Adrenal gland (tissue), 9 donors: ENCODE measurements at regions not wholly inside any gene's neighbourhood (a gene's known extent, or its start where the extent isn't known, plus 50 kb on each side); places are given as distances from the start of the nearest gene placed in this dataset.

Experiments used
- DNase-seq, 7 donors: peaks; one replicate each; pipeline ENCODE4 v3.0.0-alpha.2; 2019 to 2020
- H3K27ac ChIP-seq, 5 donors: fragments of 200-600 bp; sonication (generic) in 4 of 5; 1 replicate in 3 of 5; 2 replicates in 2 of 5; pipeline versions ENCODE4 v1.5.1 to v1.8.0; 2016 to 2020; ENCODE audit warnings: mild to moderate bottlenecking in 1 of 5
- H3K27me3 ChIP-seq: fragments of 200-600 bp; 2 replicates; pipeline ENCODE4 v1.8.0; 2021
- H3K36me3 ChIP-seq, 2 donors: fragments of 200-600 bp; replicated peaks in 1 of 2; 1 replicate in 1 of 2; 2 replicates in 1 of 2; pipeline versions ENCODE4 v1.5.1 to v1.8.0; 2018 to 2022
- H3K4me1 ChIP-seq, 2 donors: fragments of 200-600 bp; replicated peaks in 1 of 2; 1 replicate in 1 of 2; 2 replicates in 1 of 2; pipeline versions ENCODE4 v1.5.1 to v1.8.0; 2018 to 2021
- H3K4me3 ChIP-seq, 4 donors: fragments of 200-600 bp; sonication (generic) in 3 of 4; one replicate each; pipeline ENCODE4 v1.5.1; 2016 to 2018
- H3K9me3 ChIP-seq, 3 donors: fragments of 200-600 bp; sonication (generic) in 1 of 3; replicated peaks in 1 of 3; 1 replicate in 2 of 3; 2 replicates in 1 of 3; pipeline versions ENCODE4 v1.5.1 to v1.8.0; 2016 to 2021
- POLR2A ChIP-seq, 2 donors: fragments of 450-650 bp; IDR thresholded peaks; one replicate each; pipeline ENCODE4 v1.6.1; 2017; ENCODE audit warnings: antibody characterized with exemption in 2 of 2, mild to moderate bottlenecking in 2 of 2, moderate library complexity in 1 of 2
- WGBS, 4 donors: extraction: QIAGEN DNeasy Blood & Tissue Kit in 2 of 4; methylation state at CpG; one replicate each; pipeline versions ENCODE4 v1.1.5 to v1.1.7; 2013 to 2017; 5-methylcytosine and 5-hydroxymethylcytosine counted together
- intact Hi-C, 2 donors: fragments of 100-400 bp; cut with DNase I; formaldehyde crosslinking; loops; one replicate each; pipeline versions ENCODE4 v1.14.1 to v1.15.0; 2022 to 2023
- TF ChIP-seq, protein P1 (sequence below), 6 experiments: fragments of 450-650 bp in 4 of 6; fragments of 200-600 bp in 2 of 6; sonication (generic) in 1 of 6; IDR thresholded peaks; 1 replicate in 5 of 6; 2 replicates in 1 of 6; pipeline versions ENCODE4 v1.5.1 to v1.8.0; 2016 to 2021; ENCODE audit warnings: antibody characterized with exemption in 6 of 6, mild to moderate bottlenecking in 2 of 6, moderate library complexity in 1 of 6
- donor health status: healthy with polysubstance abuse.
- donor health status: Bipolar disorder and iron deficiency.
- donor health status: DM: yes; HTN: yes; CAD: no.
- donor health status: DM: no; HTN: no; CAD: no.
- donor health status: DM: no; HTN: no; CAD: no.

DNA sequence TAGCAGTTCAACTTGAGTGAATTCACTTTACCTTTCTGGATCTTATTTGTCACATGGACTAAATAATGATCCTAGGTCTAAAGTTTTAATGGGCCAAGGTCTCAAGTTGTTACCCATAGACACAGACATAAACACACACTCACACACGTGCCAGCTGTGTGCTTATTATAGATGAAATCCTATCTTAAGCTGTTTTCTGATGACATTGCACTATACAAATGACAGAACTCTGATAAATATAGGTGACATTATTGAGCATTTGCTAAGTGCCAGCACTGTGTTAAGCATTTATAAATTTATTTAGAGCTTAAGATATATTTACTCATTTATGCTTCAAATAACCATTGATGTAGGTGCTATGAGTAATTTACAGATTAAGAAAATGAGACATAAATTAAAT, 474.4 kb upstream of the NR5A2 start:
- WGBS, 4 donors, result 38 to 45% (median 42%) methylated on average over 1 of the region's 1 CpG
- no peaks in the 10 kb centered on the region for H3K9me3 ChIP-seq
- H3K4me3 ChIP-seq, result no peak overlapping the region
- no peak for DNase-seq
- no peaks in the 10 kb centered on the region for H3K27me3 ChIP-seq
- no peak for TF ChIP-seq POLR2A (IDR thresholded peaks at IDR 0.05)
- TF ChIP-seq, protein P1, sequence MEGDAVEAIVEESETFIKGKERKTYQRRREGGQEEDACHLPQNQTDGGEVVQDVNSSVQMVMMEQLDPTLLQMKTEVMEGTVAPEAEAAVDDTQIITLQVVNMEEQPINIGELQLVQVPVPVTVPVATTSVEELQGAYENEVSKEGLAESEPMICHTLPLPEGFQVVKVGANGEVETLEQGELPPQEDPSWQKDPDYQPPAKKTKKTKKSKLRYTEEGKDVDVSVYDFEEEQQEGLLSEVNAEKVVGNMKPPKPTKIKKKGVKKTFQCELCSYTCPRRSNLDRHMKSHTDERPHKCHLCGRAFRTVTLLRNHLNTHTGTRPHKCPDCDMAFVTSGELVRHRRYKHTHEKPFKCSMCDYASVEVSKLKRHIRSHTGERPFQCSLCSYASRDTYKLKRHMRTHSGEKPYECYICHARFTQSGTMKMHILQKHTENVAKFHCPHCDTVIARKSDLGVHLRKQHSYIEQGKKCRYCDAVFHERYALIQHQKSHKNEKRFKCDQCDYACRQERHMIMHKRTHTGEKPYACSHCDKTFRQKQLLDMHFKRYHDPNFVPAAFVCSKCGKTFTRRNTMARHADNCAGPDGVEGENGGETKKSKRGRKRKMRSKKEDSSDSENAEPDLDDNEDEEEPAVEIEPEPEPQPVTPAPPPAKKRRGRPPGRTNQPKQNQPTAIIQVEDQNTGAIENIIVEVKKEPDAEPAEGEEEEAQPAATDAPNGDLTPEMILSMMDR (IDR thresholded peaks at IDR 0.05), result no peak
- H3K4me1 ChIP-seq, result no peaks in the 10 kb centered on the region
- H3K27ac ChIP-seq, result no peak overlapping the region
- H3K36me3 ChIP-seq, result no peaks in the 10 kb centered on the region
- intact Hi-C loops, result loop anchor here in 1 of 2 donors (10.0 kb wide), 1 partner anchor 798 kb away; no protein-coding TSS in a partner anchor

DNA sequence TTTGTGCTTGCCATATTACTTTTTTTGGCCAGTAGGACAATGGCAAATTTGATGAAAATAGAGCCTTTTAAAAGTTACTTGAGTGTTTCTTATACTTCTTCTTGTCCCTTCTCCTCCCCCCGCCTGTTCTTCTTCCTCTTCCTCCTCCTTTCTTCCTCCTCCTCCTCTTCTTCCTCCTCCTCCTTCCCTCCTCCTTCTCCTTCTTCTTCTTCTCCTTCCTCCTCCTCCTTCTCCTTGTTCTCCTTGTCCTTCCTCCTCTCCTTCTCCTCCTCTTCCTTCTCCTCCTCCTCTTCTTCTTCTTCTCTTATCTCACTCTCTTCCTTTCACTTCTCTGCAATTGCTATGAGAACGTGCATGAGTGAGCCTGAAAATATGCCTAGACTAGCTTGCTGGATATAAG, 466.2 kb upstream of the NR5A2 start:
- no peaks in the 10 kb centered on the region for H3K4me1 ChIP-seq
- H3K36me3 ChIP-seq, result no peaks in the 10 kb centered on the region
- WGBS, 4 donors, result 52 to 63% (median 55%) methylated on average over 2 of the region's 2 CpGs
- no peak for TF ChIP-seq POLR2A (IDR thresholded peaks at IDR 0.05)
- TF ChIP-seq, protein P1 (IDR thresholded peaks at IDR 0.05), result no peak
- intact Hi-C loops, result no loop called here
- no peaks in the 10 kb centered on the region for H3K27me3 ChIP-seq
- no peak overlapping the region for H3K4me3 ChIP-seq
- no peaks in the 10 kb centered on the region for H3K9me3 ChIP-seq
- DNase-seq, result no peak
- H3K27ac ChIP-seq, result no peak overlapping the region

DNA sequence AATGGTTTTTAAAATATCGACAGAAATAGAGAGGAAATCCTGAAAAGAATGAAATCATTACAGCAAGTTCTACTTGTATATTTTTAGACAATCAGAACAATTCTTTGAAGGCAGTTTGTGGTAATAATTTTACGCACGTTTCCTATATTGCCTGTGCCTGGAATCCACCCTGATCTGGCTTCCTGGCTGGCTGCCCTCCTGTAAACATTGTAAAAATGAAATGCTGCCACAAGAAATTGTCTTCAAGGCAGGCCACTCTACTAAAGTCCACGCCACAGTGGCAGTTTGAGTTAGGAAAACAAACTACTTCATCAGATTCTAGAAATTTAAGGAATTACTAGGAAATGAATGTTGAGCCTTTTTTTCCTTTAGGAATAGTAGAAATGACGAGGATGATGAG, 454.5 kb upstream of the NR5A2 start:
- TF ChIP-seq POLR2A (IDR thresholded peaks at IDR 0.05), result no peak
- TF ChIP-seq, protein P1 (IDR thresholded peaks at IDR 0.05), result no peak
- no peaks in the 10 kb centered on the region for H3K36me3 ChIP-seq
- H3K9me3 ChIP-seq, result no peaks in the 10 kb centered on the region
- no peaks in the 10 kb centered on the region for H3K4me1 ChIP-seq
- no peaks in the 10 kb centered on the region for H3K27me3 ChIP-seq
- WGBS, 4 donors, result 40 to 48% (median 43%) methylated on average over 5 of the region's 5 CpGs
- H3K27ac ChIP-seq, result no peak overlapping the region
- intact Hi-C loops, result no loop called here
- H3K4me3 ChIP-seq, result no peak overlapping the region
- DNase-seq, result peak in 2 of 7 donors; percentile 24 to 26

DNA sequence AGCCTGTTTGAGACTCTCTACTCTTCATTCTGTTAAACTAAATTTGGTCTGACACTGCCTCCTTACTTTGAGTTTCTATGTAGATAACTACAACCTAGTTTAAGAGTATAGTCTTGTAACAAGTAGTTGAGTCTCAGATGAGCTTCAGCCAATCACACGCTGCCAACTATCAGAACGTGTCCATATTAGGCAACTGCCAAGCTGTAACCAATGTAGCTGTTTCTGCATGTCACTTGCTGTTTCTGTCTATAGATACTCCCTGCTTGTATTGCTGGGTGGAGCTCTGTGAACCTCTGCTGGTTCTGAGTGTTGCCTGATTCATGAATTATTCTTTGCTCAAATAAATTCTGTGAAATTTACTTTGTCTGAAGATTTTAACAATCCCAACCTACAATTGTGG, 452.6 kb upstream of the NR5A2 start:
- Histone ChIP-seq H3K27ac (no peak overlapping the region), H3K4me3 (no peak overlapping the region), H3K9me3 (no peaks in the 10 kb centered on the region), H3K4me1 (no peaks in the 10 kb centered on the region), H3K36me3 (no peaks in the 10 kb centered on the region), H3K27me3 (no peaks in the 10 kb centered on the region)
- 67 to 81% (median 73%) methylated on average over 2 of the region's 2 CpGs for WGBS, 4 donors
- DNase-seq, result no peak
- intact Hi-C loops, result no loop called here
- TF ChIP-seq POLR2A (IDR thresholded peaks at IDR 0.05), result no peak

DNA sequence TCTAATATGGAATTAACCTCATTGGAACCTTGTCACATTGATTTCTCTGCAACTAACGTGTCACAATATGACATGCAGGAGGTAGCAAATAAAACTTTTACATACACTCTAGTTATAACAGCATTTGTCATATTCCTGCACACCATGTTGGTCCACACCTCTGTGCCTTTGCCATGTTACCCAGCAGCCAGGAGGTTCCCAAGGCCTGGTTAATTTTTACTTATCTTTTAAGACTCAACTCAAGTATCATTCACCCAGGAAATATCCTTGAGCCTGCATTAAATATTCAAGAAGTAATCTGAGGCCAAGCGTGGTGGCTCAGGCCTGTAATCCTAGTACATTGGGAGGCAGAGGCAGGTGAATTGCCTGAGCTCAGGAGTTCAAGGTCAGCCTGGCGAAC, 447.2 kb upstream of the NR5A2 start:
- Histone ChIP-seq H3K4me1 (no peaks in the 10 kb centered on the region), H3K27me3 (no peaks in the 10 kb centered on the region), H3K4me3 (no peak overlapping the region), H3K27ac (no peak overlapping the region), H3K36me3 (no peaks in the 10 kb centered on the region), H3K9me3 (no peaks in the 10 kb centered on the region)
- intact Hi-C loops, result no loop called here
- no peak for DNase-seq
- TF ChIP-seq, protein P1 (IDR thresholded peaks at IDR 0.05), result no peak
- no peak for TF ChIP-seq POLR2A (IDR thresholded peaks at IDR 0.05)
- 70 to 83% (median 76%) methylated on average over 3 of the region's 3 CpGs for WGBS, 4 donors
